IMR-90 (cell line): ENCODE measurements at regions not wholly inside any gene's neighbourhood (a gene's known extent, or its start where the extent isn't known, plus 50 kb on each side); places are given as distances from the start of the nearest gene placed in this dataset.
"Not testable (repeated sequence)": the region's sequence is repeated elsewhere in the genome, so short reads cannot be mapped to it uniquely, and the experiment has no call there.

ENCODE experiments used
- ATAC-seq: fragments of 200-7000 bp; cut with Tn5 transposase; 2 replicates; pipeline ENCODE4 v1.9.1; 2020; ENCODE audit warnings: low read depth, mild to moderate bottlenecking, moderate library complexity
- BruUV-seq: library from RNA; stranded (reverse); fragments of 400-500 nt; replicated peaks from 2 replicates; lab custom pipeline; 2021; lab: Mats Ljungman, UMichigan
- CTCF ChIA-PET: fragments of 300-600 bp; formaldehyde crosslinking; extraction: SDS; loops from one replicate; lab custom pipeline; 2021; ENCODE audit warnings: antibody characterized with exemption; lab: Yijun Ruan, JAX
- POLR2A ChIA-PET: fragments of 300-600 bp; sonication (Branson Sonifier 250); formaldehyde crosslinking; loops from one replicate; lab custom pipeline; 2022; ENCODE audit warnings: antibody characterized with exemption; ENCODE audit not compliant: unreplicated experiment; lab: Charles Lee
- DNase-seq: peaks from one replicate; pipeline ENCODE4 v3.0.0; 2013
- H2AFZ ChIP-seq: replicated peaks from 2 replicates; pipeline ENCODE3; 2013; ENCODE audit warnings: low read length, mild to moderate bottlenecking; ENCODE audit not compliant: poor library complexity
- H2AK5ac ChIP-seq: 2 replicates; pipeline ENCODE4 v1.6.1; 2013; ENCODE audit warnings: low read depth, low read length, inconsistent platforms
- H2AK9ac ChIP-seq: replicated peaks from 2 replicates; pipeline ENCODE3; 2013; ENCODE audit warnings: mild to moderate bottlenecking, low read depth, low read length, moderate library complexity; ENCODE audit not compliant: poor library complexity
- H2BK120ac ChIP-seq: 2 replicates; pipeline ENCODE4 v1.6.1; 2013; ENCODE audit warnings: low read depth, low read length, inconsistent platforms
- H2BK15ac ChIP-seq: 3 replicates; pipeline ENCODE4 v1.6.1; 2013; ENCODE audit warnings: low read depth, low read length, inconsistent platforms
- H2BK20ac ChIP-seq: 2 replicates; pipeline ENCODE4 v1.6.1; 2013; ENCODE audit warnings: low read depth, mild to moderate bottlenecking, inconsistent platforms, low read length, moderate library complexity
- H2BK5ac ChIP-seq: 2 replicates; pipeline ENCODE4 v1.6.1; 2013; ENCODE audit warnings: mild to moderate bottlenecking, low read depth, low read length, inconsistent platforms; ENCODE audit not compliant: poor library complexity, severe bottlenecking
- H3K14ac ChIP-seq: replicated peaks from 2 replicates; pipeline ENCODE4 v1.6.1; 2013; ENCODE audit warnings: low read depth, low read length, inconsistent platforms
- H3K18ac ChIP-seq: 2 replicates; pipeline ENCODE4 v1.6.1; 2013; ENCODE audit warnings: low read depth, low read length, control low read depth
- H3K23ac ChIP-seq: 2 replicates; pipeline ENCODE4 v1.6.1; 2013; ENCODE audit warnings: low read depth, low read length, inconsistent platforms
- H3K27ac ChIP-seq: 2 replicates; pipeline ENCODE4 v1.5.1; 2013; ENCODE audit warnings: mild to moderate bottlenecking, control low read depth, low read length; ENCODE audit not compliant: insufficient read depth
- H3K27me3 ChIP-seq: 2 replicates; pipeline ENCODE4 v1.6.1; 2013; ENCODE audit warnings: low read length; ENCODE audit not compliant: control insufficient read depth, insufficient read depth
- H3K36me3 ChIP-seq: 2 replicates; pipeline ENCODE4 v1.6.1; 2013; ENCODE audit warnings: low read length, mixed read lengths; ENCODE audit not compliant: control insufficient read depth, insufficient read depth
- H3K4ac ChIP-seq: 2 replicates; pipeline ENCODE4 v1.6.1; 2013; ENCODE audit warnings: low read depth, low read length, inconsistent platforms
- H3K4me1 ChIP-seq: 2 replicates; pipeline ENCODE4 v1.6.1; 2013; ENCODE audit warnings: low read length, mixed read lengths; ENCODE audit not compliant: control insufficient read depth, insufficient read depth
- H3K4me2 ChIP-seq: 2 replicates; pipeline ENCODE4 v1.6.1; 2013; ENCODE audit warnings: low read depth, mild to moderate bottlenecking, control low read depth, low read length, moderate library complexity
- H3K4me3 ChIP-seq: 2 replicates; pipeline ENCODE4 v1.5.1; 2013; ENCODE audit warnings: low read depth, mild to moderate bottlenecking, control low read depth, low read length, moderate library complexity; ENCODE audit not compliant: insufficient read depth
- H3K56ac ChIP-seq: 2 replicates; pipeline ENCODE4 v1.6.1; 2013; ENCODE audit warnings: low read length, inconsistent platforms; ENCODE audit not compliant: insufficient read depth; ENCODE audit errors: extremely low read depth
- H3K79me1 ChIP-seq, 2 experiments: 2 replicates each; pipeline ENCODE4 v1.6.1; 2013; ENCODE audit warnings: low read length in 2 of 2, inconsistent platforms in 1 of 2, low read depth in 1 of 2
- H3K9ac ChIP-seq: 2 replicates; pipeline ENCODE4 v1.6.1; 2013; ENCODE audit warnings: low read depth, low read length, control low read depth
- H3K9me1 ChIP-seq: 2 replicates; pipeline ENCODE4 v1.6.1; 2013; ENCODE audit warnings: low read length, inconsistent platforms; ENCODE audit not compliant: insufficient read depth
- H3K9me3 ChIP-seq: 2 replicates; pipeline ENCODE4 v1.6.1; 2013; ENCODE audit warnings: low read length; ENCODE audit not compliant: control insufficient read depth, insufficient read depth
- H4K20me1 ChIP-seq: 2 replicates; pipeline ENCODE4 v1.6.1; 2013; ENCODE audit warnings: low read length, inconsistent platforms; ENCODE audit not compliant: insufficient read depth
- H4K5ac ChIP-seq: 2 replicates; pipeline ENCODE4 v1.6.1; 2013; ENCODE audit warnings: mild to moderate bottlenecking, low read depth, low read length, control low read depth
- H4K8ac ChIP-seq, 2 experiments: 2 replicates each; pipeline ENCODE4 v1.6.1; 2013; ENCODE audit warnings: low read depth in 2 of 2, low read length in 2 of 2, control low read depth in 1 of 2, inconsistent platforms in 1 of 2
- H4K91ac ChIP-seq: 2 replicates; pipeline ENCODE4 v1.6.1; 2013; ENCODE audit warnings: low read depth, low read length, inconsistent platforms; ENCODE audit not compliant: insufficient read depth
- WGBS, 2 experiments: methylation state at CpG; one replicate each; pipeline versions ENCODE4 v1.1.5 to v1.1.7; 2013; ENCODE audit warnings: missing lambda C conversion rate in 2 of 2; ENCODE audit not compliant: insufficient read length in 1 of 2; ENCODE audit errors: extremely low coverage in 2 of 2; 5-methylcytosine and 5-hydroxymethylcytosine counted together
- dilution Hi-C: fragments of 300-500 bp; cut with HindIII; formaldehyde crosslinking; loops from one replicate; pipeline ENCODE4 v1.14.3; 2018; ENCODE audit warnings: low sequenced_read_pairs; ENCODE audit not compliant: unreplicated experiment
- in situ Hi-C: fragments of 300-500 bp; cut with MboI; formaldehyde crosslinking; loops from 3 replicates; pipeline ENCODE4 v1.14.3; 2019; ENCODE audit warnings: low sequenced_read_pairs, inconsistent platforms, mixed read lengths
- intact Hi-C: fragments of 100-400 bp; cut with micrococcal nuclease; formaldehyde crosslinking; loops from 2 replicates; pipeline ENCODE4 v1.10.0; 2022

GRCh38 chr11:87494026-87494425 is 456.3 kb downstream of the TMEM135 start:
- no CpG with 5 or more reads among the region's 7 CpGs for WGBS, 2 experiments
- H3K23ac ChIP-seq, H2BK15ac ChIP-seq, H3K27me3 ChIP-seq, H3K4me1 ChIP-seq, H2AK5ac ChIP-seq, H4K20me1 ChIP-seq, H3K14ac ChIP-seq, H4K5ac ChIP-seq, BruUV-seq, H2BK5ac ChIP-seq, H2AFZ ChIP-seq, H3K4ac ChIP-seq, H3K27ac ChIP-seq, H3K9me3 ChIP-seq, H2BK120ac ChIP-seq, H3K18ac ChIP-seq, DNase-seq, ATAC-seq, POLR2A ChIA-PET, intact Hi-C loops, H3K4me3 ChIP-seq, dilution Hi-C loops, H3K9me1 ChIP-seq, H4K8ac ChIP-seq, H3K4me2 ChIP-seq, H2AK9ac ChIP-seq, CTCF ChIA-PET, H4K91ac ChIP-seq, H3K79me1 ChIP-seq, H2BK20ac ChIP-seq, in situ Hi-C loops, H3K56ac ChIP-seq, H3K36me3 ChIP-seq, H3K9ac ChIP-seq: not testable (repeated sequence)
